ENCODE measurements at regions not wholly inside any gene's neighbourhood (a gene's known extent, or its start where the extent isn't known, plus 50 kb on each side); places are given as distances from the start of the nearest gene placed in this dataset.
A peak's percentile ranks its signal among the peaks of the same experiment; 100 is the strongest.

DNA sequence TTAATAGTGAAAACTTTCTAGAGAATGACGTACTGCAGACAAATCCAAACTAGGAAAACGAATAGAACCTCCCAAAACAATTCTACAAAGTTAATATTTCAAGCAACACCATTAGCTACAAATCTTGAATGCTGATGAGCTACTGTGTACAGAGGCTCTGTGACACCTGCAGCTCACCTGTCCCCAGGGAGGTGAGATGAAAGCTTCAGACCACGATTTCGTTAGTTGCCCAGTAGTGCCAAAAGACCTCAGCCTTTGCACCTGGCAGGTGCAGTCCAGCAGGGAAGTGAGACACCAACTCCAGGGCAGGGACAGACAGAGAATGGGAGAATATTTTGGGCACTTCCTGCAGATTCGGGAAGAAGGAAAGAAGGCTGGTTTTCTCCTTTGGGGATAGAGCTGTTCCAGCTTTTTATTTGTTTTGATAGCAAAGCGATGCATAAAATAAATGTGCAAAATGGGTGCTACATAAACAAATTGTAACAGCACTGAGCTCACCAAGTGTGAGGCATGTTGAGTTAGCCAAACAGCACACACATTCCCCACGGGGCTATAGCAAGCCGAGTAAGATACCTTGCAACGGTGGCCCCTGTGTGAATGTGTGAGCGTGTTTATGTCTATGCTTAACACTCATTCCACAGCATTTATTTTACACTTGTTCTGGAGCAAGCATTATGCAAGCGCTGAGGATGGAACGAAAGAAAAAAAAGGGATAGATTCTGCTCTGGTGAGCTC is 1024.8 kb upstream of the AUTS2 start:
- Histone ChIP-seq H3K4me3 (ENCODE audit: low read depth, low read length) (no peak overlapping the region), H3K27me3 (ENCODE audit: insufficient read depth, low read depth, severe bottlenecking) (no peaks in the 10 kb centered on the region), H3K36me3 (no peaks in the 10 kb centered on the region), H3K9me3 (ENCODE audit: severe bottlenecking) (peaks cover 2% of the 10 kb centered on the region), H3K27ac (no peak overlapping the region)
- no peak for DNase-seq
- no peak for TF ChIP-seq CTCF (IDR thresholded peaks at IDR 0.05; ENCODE audit: low read depth, low read length)

GRCh38 chr7:68576366-68576765 is 1021.9 kb upstream of the AUTS2 start:
- no peak for TF ChIP-seq CTCF (IDR thresholded peaks at IDR 0.05; ENCODE audit: low read depth, low read length)
- Histone ChIP-seq H3K27ac (no peak overlapping the region), H3K9me3 (ENCODE audit: severe bottlenecking) (no peaks in the 10 kb centered on the region), H3K36me3 (no peaks in the 10 kb centered on the region), H3K4me3 (ENCODE audit: low read depth, low read length) (no peak overlapping the region), H3K27me3 (ENCODE audit: insufficient read depth, low read depth, severe bottlenecking) (no peaks in the 10 kb centered on the region)
- DNase-seq: no peak

GRCh38 chr7:68581417-68581816 is 1016.9 kb upstream of the AUTS2 start:
- Histone ChIP-seq H3K9me3 (ENCODE audit: severe bottlenecking) (no peaks in the 10 kb centered on the region), H3K27ac (no peak overlapping the region), H3K4me3 (ENCODE audit: low read depth, low read length) (no peak overlapping the region), H3K27me3 (ENCODE audit: insufficient read depth, low read depth, severe bottlenecking) (no peaks in the 10 kb centered on the region), H3K36me3 (no peaks in the 10 kb centered on the region)
- no peak for DNase-seq
- TF ChIP-seq CTCF (IDR thresholded peaks at IDR 0.05; ENCODE audit: low read depth, low read length): no peak

DNA sequence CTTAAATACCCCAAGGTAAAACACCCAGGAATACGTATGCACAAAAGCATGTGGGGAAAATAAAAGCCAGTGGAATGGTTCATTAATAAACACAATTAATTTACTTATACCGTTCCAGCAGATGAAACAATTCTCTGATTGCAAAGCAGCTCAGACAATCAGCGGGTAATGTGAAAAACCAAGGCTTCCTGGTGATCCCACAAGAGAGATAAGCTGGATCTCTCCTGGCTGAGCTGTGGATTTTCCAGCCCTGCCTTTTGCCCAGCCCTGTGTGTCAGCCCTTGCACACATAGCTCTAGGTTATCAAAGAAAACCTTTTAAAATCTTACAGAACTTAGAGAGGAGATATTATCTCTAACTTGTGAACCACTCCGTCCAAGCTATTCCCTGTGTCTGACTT is 1010.7 kb upstream of the AUTS2 start:
- no peak overlapping the region for H3K27ac ChIP-seq
- H3K4me3 ChIP-seq (ENCODE audit: low read depth, low read length): no peak overlapping the region
- TF ChIP-seq CTCF (IDR thresholded peaks at IDR 0.05; ENCODE audit: low read depth, low read length): no peak
- H3K27me3 ChIP-seq (ENCODE audit: insufficient read depth, low read depth, severe bottlenecking): no peaks in the 10 kb centered on the region
- H3K36me3 ChIP-seq: no peaks in the 10 kb centered on the region
- DNase-seq: peak; percentile 28
- H3K9me3 ChIP-seq (ENCODE audit: severe bottlenecking): no peaks in the 10 kb centered on the region

- no peaks in the 10 kb centered on the region for H3K36me3 ChIP-seq
- no peaks in the 10 kb centered on the region for H3K27me3 ChIP-seq (ENCODE audit: insufficient read depth, low read depth, severe bottlenecking)
- no peak for DNase-seq
- no peak overlapping the region for H3K4me3 ChIP-seq (ENCODE audit: low read depth, low read length)
- TF ChIP-seq CTCF (IDR thresholded peaks at IDR 0.05; ENCODE audit: low read depth, low read length): no peak
- no peak overlapping the region for H3K27ac ChIP-seq
- no peaks in the 10 kb centered on the region for H3K9me3 ChIP-seq (ENCODE audit: severe bottlenecking)
These were observed 996.4 kb upstream of the AUTS2 start for GRCh38 chr7:68601826-68602225.

DNA sequence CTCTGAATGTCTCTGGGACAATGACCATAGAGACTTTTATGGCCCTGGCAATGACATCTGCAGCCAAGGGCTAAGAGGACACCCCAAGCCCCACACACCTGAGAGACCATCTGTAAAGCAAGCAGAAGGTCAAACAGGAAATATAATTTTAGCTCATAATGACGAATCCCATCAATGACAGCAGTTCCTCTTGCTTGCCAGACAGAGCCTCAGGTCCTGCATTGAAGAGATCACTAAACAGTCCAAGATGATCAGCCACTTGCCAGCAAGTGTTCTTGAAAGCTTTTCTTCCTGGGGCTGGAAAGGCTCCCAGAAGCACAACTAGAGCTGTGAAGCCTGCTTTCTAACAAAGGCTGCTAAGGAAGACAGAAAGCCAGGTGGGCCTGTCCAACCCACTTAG is 993.7 kb upstream of the AUTS2 start:
- Histone ChIP-seq H3K36me3 (no peaks in the 10 kb centered on the region), H3K4me3 (ENCODE audit: low read depth, low read length) (no peak overlapping the region), H3K9me3 (ENCODE audit: severe bottlenecking) (peaks cover 16% of the 10 kb centered on the region), H3K27ac (no peak overlapping the region), H3K27me3 (ENCODE audit: insufficient read depth, low read depth, severe bottlenecking) (no peaks in the 10 kb centered on the region)
- TF ChIP-seq CTCF (IDR thresholded peaks at IDR 0.05; ENCODE audit: low read depth, low read length): no peak
- no peak for DNase-seq
